ENCODE measurements at regions not wholly inside any gene's neighbourhood (a gene's known extent, or its start where the extent isn't known, plus 50 kb on each side); places are given as distances from the start of the nearest gene placed in this dataset.

DNA sequence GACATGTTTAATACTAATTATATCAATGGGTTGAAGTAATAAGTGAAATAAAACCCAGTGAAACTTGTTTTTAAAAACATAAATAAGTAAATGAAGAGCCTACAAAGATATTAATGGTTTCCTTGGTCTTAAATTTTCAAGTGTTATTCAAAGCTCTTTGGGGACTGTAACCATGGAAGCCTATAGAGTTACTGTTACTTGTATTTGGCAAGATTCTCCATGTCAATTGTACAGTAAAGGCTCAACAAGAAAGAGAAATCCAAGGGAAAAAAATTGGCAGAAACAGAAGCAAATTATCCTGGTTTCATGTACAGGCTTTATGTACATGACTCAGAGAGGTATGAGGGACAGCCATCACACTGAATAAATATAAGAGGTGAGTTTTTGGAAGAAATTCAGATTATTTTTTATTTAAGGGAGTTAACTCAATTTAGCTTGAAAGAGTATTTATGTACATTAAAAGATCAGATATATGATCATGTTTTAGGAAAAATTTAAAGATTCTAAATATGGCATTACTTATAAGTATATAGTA is 151.1 kb upstream of the HMGA2 start:
- TF ChIP-seq, protein P1, sequence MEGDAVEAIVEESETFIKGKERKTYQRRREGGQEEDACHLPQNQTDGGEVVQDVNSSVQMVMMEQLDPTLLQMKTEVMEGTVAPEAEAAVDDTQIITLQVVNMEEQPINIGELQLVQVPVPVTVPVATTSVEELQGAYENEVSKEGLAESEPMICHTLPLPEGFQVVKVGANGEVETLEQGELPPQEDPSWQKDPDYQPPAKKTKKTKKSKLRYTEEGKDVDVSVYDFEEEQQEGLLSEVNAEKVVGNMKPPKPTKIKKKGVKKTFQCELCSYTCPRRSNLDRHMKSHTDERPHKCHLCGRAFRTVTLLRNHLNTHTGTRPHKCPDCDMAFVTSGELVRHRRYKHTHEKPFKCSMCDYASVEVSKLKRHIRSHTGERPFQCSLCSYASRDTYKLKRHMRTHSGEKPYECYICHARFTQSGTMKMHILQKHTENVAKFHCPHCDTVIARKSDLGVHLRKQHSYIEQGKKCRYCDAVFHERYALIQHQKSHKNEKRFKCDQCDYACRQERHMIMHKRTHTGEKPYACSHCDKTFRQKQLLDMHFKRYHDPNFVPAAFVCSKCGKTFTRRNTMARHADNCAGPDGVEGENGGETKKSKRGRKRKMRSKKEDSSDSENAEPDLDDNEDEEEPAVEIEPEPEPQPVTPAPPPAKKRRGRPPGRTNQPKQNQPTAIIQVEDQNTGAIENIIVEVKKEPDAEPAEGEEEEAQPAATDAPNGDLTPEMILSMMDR (IDR thresholded peaks at IDR 0.05): no peak
- TF ChIP-seq, protein P2, sequence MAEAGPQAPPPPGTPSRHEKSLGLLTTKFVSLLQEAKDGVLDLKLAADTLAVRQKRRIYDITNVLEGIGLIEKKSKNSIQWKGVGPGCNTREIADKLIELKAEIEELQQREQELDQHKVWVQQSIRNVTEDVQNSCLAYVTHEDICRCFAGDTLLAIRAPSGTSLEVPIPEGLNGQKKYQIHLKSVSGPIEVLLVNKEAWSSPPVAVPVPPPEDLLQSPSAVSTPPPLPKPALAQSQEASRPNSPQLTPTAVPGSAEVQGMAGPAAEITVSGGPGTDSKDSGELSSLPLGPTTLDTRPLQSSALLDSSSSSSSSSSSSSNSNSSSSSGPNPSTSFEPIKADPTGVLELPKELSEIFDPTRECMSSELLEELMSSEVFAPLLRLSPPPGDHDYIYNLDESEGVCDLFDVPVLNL (CRISPR knock-in tag; IDR thresholded peaks at IDR 0.05; ENCODE audit: borderline replicate concordance, low read depth): no peak
- TF ChIP-seq, protein P3, sequence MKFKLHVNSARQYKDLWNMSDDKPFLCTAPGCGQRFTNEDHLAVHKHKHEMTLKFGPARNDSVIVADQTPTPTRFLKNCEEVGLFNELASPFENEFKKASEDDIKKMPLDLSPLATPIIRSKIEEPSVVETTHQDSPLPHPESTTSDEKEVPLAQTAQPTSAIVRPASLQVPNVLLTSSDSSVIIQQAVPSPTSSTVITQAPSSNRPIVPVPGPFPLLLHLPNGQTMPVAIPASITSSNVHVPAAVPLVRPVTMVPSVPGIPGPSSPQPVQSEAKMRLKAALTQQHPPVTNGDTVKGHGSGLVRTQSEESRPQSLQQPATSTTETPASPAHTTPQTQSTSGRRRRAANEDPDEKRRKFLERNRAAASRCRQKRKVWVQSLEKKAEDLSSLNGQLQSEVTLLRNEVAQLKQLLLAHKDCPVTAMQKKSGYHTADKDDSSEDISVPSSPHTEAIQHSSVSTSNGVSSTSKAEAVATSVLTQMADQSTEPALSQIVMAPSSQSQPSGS (CRISPR knock-in tag; IDR thresholded peaks at IDR 0.05; ENCODE audit: borderline replicate concordance, low read depth): no peak
- TF ChIP-seq, protein P4, sequence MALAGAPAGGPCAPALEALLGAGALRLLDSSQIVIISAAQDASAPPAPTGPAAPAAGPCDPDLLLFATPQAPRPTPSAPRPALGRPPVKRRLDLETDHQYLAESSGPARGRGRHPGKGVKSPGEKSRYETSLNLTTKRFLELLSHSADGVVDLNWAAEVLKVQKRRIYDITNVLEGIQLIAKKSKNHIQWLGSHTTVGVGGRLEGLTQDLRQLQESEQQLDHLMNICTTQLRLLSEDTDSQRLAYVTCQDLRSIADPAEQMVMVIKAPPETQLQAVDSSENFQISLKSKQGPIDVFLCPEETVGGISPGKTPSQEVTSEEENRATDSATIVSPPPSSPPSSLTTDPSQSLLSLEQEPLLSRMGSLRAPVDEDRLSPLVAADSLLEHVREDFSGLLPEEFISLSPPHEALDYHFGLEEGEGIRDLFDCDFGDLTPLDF (CRISPR knock-in tag; IDR thresholded peaks at IDR 0.05): no peak
- TF ChIP-seq GABPB1 (CRISPR knock-in tag; IDR thresholded peaks at IDR 0.05) (no peak), ZNF423 (CRISPR knock-in tag; IDR thresholded peaks at IDR 0.05) (no peak), TEAD4 (CRISPR knock-in tag; IDR thresholded peaks at IDR 0.05) (no peak), NFYB (CRISPR knock-in tag; conservative IDR thresholded peaks at IDR 0.05; ENCODE audit: low read depth) (no peak), NR1H2 (CRISPR knock-in tag; IDR thresholded peaks at IDR 0.05) (no peak)
- TF ChIP-seq, protein P5, sequence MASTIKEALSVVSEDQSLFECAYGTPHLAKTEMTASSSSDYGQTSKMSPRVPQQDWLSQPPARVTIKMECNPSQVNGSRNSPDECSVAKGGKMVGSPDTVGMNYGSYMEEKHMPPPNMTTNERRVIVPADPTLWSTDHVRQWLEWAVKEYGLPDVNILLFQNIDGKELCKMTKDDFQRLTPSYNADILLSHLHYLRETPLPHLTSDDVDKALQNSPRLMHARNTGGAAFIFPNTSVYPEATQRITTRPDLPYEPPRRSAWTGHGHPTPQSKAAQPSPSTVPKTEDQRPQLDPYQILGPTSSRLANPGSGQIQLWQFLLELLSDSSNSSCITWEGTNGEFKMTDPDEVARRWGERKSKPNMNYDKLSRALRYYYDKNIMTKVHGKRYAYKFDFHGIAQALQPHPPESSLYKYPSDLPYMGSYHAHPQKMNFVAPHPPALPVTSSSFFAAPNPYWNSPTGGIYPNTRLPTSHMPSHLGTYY (CRISPR knock-in tag; IDR thresholded peaks at IDR 0.05): no peak
- TF ChIP-seq, protein P6, sequence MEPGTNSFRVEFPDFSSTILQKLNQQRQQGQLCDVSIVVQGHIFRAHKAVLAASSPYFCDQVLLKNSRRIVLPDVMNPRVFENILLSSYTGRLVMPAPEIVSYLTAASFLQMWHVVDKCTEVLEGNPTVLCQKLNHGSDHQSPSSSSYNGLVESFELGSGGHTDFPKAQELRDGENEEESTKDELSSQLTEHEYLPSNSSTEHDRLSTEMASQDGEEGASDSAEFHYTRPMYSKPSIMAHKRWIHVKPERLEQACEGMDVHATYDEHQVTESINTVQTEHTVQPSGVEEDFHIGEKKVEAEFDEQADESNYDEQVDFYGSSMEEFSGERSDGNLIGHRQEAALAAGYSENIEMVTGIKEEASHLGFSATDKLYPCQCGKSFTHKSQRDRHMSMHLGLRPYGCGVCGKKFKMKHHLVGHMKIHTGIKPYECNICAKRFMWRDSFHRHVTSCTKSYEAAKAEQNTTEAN (CRISPR knock-in tag; IDR thresholded peaks at IDR 0.05): no peak
- TF ChIP-seq, protein P7, sequence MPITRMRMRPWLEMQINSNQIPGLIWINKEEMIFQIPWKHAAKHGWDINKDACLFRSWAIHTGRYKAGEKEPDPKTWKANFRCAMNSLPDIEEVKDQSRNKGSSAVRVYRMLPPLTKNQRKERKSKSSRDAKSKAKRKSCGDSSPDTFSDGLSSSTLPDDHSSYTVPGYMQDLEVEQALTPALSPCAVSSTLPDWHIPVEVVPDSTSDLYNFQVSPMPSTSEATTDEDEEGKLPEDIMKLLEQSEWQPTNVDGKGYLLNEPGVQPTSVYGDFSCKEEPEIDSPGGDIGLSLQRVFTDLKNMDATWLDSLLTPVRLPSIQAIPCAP (CRISPR knock-in tag; IDR thresholded peaks at IDR 0.05): no peak
